ENCODE measurements at regions not wholly inside any gene's neighbourhood (a gene's known extent, or its start where the extent isn't known, plus 50 kb on each side); places are given as distances from the start of the nearest gene placed in this dataset.
"Not testable (repeated sequence)": the region's sequence is repeated elsewhere in the genome, so short reads cannot be mapped to it uniquely, and the experiment has no call there.

- no peak for DNase-seq (ENCODE audit: low spot score)
These were observed 218.5 kb upstream of the CNTN3 start for GRCh38 chr3:74832925-74833324.

DNA sequence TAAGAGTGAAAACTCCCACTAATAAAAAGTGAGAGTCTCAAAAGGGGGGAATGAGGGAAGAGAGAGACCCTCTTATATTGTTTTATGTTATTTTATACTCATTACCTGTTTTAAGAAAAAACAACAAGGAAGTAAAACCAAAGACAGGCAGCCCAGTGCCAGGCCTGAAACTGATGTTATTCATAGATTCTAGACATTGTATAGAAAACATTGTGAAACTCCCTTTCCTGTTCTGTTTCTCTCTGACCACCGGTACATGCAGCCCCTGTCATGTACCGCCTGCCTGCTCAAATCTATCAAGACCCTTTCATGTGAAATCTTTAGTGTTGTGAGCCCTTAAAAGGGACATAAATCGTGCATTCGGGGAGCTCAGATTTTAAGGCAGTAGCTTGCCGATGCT lies 216.4 kb upstream of the CNTN3 start:
- not testable (repeated sequence) for DNase-seq (ENCODE audit: low spot score)

- not testable (repeated sequence) for DNase-seq (ENCODE audit: low spot score)
These were observed 210.9 kb upstream of the CNTN3 start for GRCh38 chr3:74825404-74825803.

GRCh38 chr3:74824366-74824765 lies 209.9 kb upstream of the CNTN3 start:
- peak; percentile 44 for DNase-seq (ENCODE audit: low spot score)

DNA sequence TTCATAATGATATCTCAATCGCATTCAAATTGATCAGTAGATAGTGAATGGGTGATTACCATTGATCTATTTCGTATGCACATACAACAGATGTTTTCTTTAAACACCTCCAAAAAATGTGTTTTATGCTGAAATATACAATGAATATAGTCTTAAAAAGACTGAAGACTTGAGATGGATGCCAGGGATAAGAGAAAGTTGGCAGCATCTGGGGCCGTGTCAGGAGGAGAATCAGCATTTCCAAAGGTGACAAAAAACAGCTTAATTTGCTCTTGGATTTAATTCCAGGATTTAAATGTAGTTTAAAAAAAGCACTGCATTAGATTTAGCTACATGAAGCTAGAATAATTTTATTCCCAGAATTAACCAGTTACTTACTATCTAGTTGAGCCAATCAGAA lies 199.7 kb upstream of the CNTN3 start:
- no peak for DNase-seq (ENCODE audit: low spot score)

DNA sequence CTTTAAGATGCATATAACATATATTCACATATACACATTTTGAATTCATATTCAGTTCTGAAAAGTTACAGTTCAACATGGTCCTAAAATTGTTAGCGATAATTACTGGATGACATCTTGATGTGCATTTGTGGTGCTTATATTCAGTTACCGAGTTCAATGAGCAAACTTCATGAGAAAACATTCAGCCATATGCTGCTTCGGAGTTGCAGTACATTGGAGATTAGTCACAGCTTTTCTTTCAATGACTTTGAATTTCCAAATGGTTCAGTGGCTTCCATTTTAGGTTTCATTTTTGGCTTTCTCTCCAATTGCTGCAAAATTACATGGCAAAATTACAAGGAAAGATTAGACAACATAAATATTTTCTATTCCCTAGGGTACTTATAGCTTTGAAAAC lies 198.3 kb upstream of the CNTN3 start:
- DNase-seq (ENCODE audit: low spot score) = no peak

GRCh38 chr3:74808506-74809275 lies 194.2 kb upstream of the CNTN3 start:
- no peak for DNase-seq (ENCODE audit: low spot score)

DNA sequence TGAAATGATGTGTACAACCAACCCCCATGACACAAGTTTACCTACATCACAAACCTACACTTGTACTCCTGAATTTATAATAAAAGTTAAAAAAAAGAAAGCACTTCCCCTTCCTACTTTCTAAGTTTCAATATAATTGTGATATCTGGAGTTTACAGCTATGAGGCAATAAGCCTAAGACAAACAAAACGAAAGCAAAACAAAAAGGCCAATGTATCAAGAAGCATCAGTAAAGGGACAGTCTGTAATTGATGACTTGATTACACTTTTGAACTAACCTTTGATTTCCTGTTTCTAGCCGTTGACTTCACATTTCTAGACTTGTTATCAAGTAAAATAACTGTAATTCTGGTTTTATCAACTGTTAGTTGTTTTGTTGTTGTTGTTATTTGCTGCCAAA lies 187.5 kb upstream of the CNTN3 start:
- no peak for DNase-seq (ENCODE audit: low spot score)

GRCh38 chr3:74789111-74789510 lies 174.7 kb upstream of the CNTN3 start:
- DNase-seq (ENCODE audit: low spot score) = peak; percentile 88

GRCh38 chr3:74787011-74787410 lies 172.6 kb upstream of the CNTN3 start:
- peak; percentile 73 for DNase-seq (ENCODE audit: low spot score)

DNA sequence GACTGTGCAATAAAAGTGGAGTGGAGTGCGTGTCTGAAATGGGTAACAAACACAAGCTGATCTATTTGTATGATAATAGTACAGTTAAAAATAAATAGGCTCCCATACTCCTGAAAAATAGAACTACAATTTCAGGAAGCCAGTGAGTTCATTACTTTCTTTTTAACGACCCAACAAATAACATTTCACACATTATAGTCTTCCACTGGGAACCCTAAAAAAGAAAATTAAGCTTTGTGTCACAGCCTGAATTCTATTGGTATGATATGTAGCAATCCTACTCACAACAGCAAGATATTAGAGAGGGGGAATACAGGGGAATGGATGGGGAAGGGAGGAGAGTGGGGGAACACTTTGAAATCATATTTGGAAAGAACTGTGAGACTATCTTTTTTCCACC lies 156.9 kb upstream of the CNTN3 start:
- DNase-seq (ENCODE audit: low spot score) = no peak

DNA sequence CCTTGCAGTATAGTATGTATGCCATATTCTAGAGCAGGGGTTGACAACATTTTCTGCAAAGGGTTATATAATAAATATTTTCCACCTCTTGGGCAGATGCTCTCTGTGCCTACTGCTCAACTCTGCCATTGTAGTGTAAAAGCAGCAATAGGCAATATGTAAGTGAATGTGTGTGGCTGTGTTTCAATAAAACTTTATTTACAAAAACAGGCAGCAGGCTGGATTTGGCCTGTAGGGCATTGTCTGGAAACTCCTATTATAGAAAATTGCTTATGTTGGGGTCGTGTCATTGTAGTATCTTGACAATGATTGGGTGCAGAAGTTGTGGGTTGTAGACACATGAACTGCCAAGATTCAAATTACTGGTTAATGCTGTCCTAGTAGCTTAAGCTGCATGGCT lies 153.6 kb upstream of the CNTN3 start:
- no peak for DNase-seq (ENCODE audit: low spot score)

DNA sequence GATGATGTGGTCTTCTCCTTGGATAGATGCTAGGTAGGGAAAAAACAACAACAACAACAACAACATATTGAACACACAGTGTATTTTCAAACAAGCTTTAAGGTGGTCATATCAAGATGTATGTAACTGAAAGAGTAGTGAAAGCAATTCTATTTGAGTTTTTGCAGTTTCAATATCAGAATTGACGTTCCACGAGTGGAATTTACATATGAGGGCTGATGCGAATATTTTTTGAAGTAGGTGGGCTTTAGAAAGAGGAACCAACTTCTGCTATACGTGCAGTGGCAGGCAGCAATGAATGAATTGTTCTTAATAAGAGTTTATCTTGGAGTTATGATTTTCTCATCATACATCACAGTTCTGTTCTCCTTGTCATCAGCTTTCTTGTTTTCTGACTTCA lies 151.9 kb upstream of the CNTN3 start:
- no peak for DNase-seq (ENCODE audit: low spot score)

GRCh38 chr3:74763830-74764229 lies 149.4 kb upstream of the CNTN3 start:
- no peak for DNase-seq (ENCODE audit: low spot score)

GRCh38 chr3:74756674-74757073 lies 142.2 kb upstream of the CNTN3 start:
- no peak for DNase-seq (ENCODE audit: low spot score)

DNA sequence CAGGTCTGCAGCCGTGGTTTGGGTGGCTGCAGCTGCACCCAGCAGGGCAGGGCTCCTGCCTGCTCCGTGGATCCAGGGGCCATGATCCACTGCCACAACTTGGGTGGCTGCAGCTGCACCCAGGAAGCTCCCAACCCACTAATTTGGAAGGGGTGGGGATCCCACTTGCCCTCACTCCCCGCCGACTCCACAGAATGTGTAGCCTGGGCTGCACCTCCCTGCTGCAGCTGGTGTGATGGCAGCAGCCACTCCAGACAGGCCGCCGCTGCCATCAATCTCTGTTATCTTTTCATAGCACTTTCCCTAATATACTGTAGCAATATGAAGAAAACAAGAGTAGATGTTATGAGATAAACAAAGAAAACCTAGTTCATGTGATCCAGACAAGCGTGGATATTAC lies 137.8 kb upstream of the CNTN3 start:
- DNase-seq (ENCODE audit: low spot score) = no peak

- DNase-seq (ENCODE audit: low spot score) = no peak
These were observed 137.3 kb upstream of the CNTN3 start for GRCh38 chr3:74751775-74752174.

DNA sequence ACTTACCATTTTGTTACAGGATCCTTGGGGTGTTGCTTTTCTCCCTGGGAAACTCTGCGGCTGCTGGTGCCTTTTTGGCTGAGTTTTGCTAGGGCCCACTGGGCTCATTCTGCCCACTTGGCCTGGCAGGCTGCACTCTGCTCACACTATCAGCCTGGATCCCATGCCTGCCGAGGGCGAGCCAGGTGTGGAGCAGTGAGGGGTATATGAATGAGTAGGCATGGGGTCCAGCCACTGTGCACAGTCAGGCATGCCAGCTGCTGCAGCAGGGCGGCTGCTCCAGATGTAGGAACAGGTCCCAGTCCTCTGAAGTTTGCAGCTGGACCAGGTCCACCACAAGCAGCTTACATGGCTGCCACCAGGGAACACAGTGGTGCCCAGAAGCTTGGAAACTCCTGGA lies 136.4 kb upstream of the CNTN3 start:
- no peak for DNase-seq (ENCODE audit: low spot score)

DNA sequence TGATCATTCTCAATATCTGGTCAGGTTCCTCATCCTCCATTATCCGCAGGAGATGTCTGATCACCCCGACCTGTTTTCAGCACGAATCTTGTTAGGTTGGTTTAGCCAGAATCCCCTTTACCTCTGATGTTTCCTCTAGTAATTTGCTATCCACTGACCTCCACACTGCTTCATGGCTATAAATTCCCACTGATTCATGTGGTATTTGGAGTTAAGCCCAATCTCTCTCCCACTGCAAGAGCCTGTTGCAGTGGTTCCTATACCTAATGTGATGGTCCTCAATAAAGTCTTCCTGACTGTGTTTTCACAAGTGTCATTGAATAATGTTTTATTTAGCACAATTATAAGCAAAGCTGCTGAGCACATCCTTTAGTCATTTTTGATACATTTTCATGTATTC lies 124.8 kb upstream of the CNTN3 start:
- DNase-seq (ENCODE audit: low spot score) = no peak

- DNase-seq (ENCODE audit: low spot score) = no peak
These were observed 107.8 kb upstream of the CNTN3 start for GRCh38 chr3:74722211-74722610.

DNA sequence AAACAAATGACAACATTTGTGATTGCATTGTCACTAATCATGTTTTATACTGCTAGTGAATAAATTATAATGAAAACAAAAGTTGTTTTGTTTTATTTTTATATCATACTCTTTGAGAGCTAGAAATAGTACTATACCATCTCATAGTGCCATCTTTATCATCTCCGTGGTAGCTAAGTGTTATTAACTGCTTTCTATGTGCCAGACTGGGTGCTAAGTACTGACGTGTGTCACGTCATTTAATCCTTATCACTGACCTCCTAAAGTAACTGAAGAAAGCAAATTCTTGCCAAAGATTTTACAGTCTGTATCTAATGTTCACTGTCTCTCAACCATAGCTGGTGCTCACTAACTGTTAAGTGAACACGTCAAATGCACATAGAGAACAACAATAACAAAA lies 99.5 kb upstream of the CNTN3 start:
- no peak for DNase-seq (ENCODE audit: low spot score)

- DNase-seq (ENCODE audit: low spot score) = no peak
These were observed 97.6 kb upstream of the CNTN3 start for GRCh38 chr3:74711913-74712512.

- no peak for DNase-seq (ENCODE audit: low spot score)
These were observed 95.5 kb upstream of the CNTN3 start for GRCh38 chr3:74709951-74710350.
